SK-N-SH (cell line): ENCODE measurements at regions not wholly inside any gene's neighbourhood (a gene's known extent, or its start where the extent isn't known, plus 50 kb on each side); places are given as distances from the start of the nearest gene placed in this dataset.
A peak's percentile ranks its signal among the peaks of the same experiment; 100 is the strongest.

Experiments used
- CTCF ChIA-PET: fragments of 300-600, 350-600 bp; formaldehyde crosslinking; extraction: SDS; loops from one replicate; lab custom pipeline; 2021; lab: Yijun Ruan, JAX
- POLR2A ChIA-PET: fragments of 350-600 bp; sonication (Branson Sonifier 250); formaldehyde crosslinking; extraction: SDS; loops from one replicate; lab custom pipeline; 2020; ENCODE audit warnings: antibody characterized with exemption, inconsistent platforms; lab: Yijun Ruan, JAX
- DNase-seq: peaks from one replicate; pipeline ENCODE4 v3.0.0; 2012
- H2AFZ ChIP-seq: fragments of 200-600 bp; sonication (generic); 2 replicates; pipeline ENCODE4 v1.8.1; 2016; ENCODE audit warnings: antibody characterized with exemption, mild to moderate bottlenecking, low read depth
- H3F3A ChIP-seq: fragments of 200-600 bp; sonication (generic); replicated peaks from 2 replicates; pipeline ENCODE3; 2016; ENCODE audit warnings: antibody characterized with exemption, mild to moderate bottlenecking; ENCODE audit not compliant: insufficient read depth
- H3K27ac ChIP-seq, 2 experiments: fragments of 200-500 bp in 1 of 2; fragments of 200-600 bp in 1 of 2; sonication (Bioruptor generic) in 1 of 2; sonication (generic), shearing (Covaris generic) in 1 of 2; 2 replicates each; pipeline versions ENCODE4 v1.5.1 to v1.6.1; 2014 to 2016; ENCODE audit warnings: low read depth in 2 of 2, inconsistent platforms in 1 of 2, low read length in 1 of 2, mild to moderate bottlenecking in 1 of 2, mixed read lengths in 1 of 2
- H3K27me3 ChIP-seq: fragments of 200-600 bp; sonication (generic), shearing (Covaris generic); 2 replicates; pipeline ENCODE4 v1.6.1; 2016; ENCODE audit warnings: mixed run types; ENCODE audit not compliant: insufficient read depth
- H3K36me3 ChIP-seq, 2 experiments: fragments of 200-500 bp in 1 of 2; fragments of 200-600 bp in 1 of 2; sonication (Bioruptor generic) in 1 of 2; sonication (generic) in 1 of 2; replicated peaks in 1 of 2; 2 replicates each; pipeline versions ENCODE3 to v1.5.1; 2014 to 2016; ENCODE audit warnings: low read length in 1 of 2, mild to moderate bottlenecking in 1 of 2; ENCODE audit not compliant: insufficient read depth in 2 of 2, control insufficient read depth in 1 of 2
- H3K4me1 ChIP-seq, 2 experiments: fragments of 200-500 bp in 1 of 2; fragments of 200-600 bp in 1 of 2; sonication (Bioruptor generic) in 1 of 2; sonication (generic), shearing (Covaris generic) in 1 of 2; 2 replicates each; pipeline versions ENCODE4 v1.5.1 to v1.6.1; 2014 to 2016; ENCODE audit warnings: low read depth in 1 of 2, low read length in 1 of 2, mixed run types in 1 of 2; ENCODE audit not compliant: insufficient read depth in 2 of 2, control insufficient read depth in 1 of 2
- H3K4me2 ChIP-seq: fragments of 200-600 bp; sonication (generic), shearing (Covaris generic); 2 replicates; pipeline ENCODE4 v1.6.1; 2017; ENCODE audit warnings: mixed run types
- H3K4me3 ChIP-seq, 2 experiments: fragments of 200-500 bp in 1 of 2; fragments of 200-600 bp in 1 of 2; sonication (Bioruptor generic) in 1 of 2; sonication (generic), shearing (Covaris generic) in 1 of 2; 2 replicates each; pipeline versions ENCODE4 v1.5.1 to v1.8.1; 2014 to 2016; ENCODE audit warnings: low read depth in 2 of 2, inconsistent platforms in 1 of 2, low read length in 1 of 2, mild to moderate bottlenecking in 1 of 2, mixed read lengths in 1 of 2, moderate library complexity in 1 of 2
- H3K79me2 ChIP-seq: fragments of 200-600 bp; sonication (generic); 2 replicates; pipeline ENCODE4 v1.8.1; 2017; ENCODE audit warnings: mild to moderate bottlenecking; ENCODE audit not compliant: insufficient read depth
- H3K9ac ChIP-seq: fragments of 200-600 bp; sonication (generic); 2 replicates; pipeline ENCODE4 v1.6.1; 2017; ENCODE audit warnings: mixed run types
- H3K9me2 ChIP-seq: fragments of 200-600 bp; sonication (generic); 2 replicates; pipeline ENCODE4 v1.6.1; 2017; ENCODE audit warnings: mixed run types
- H3K9me3 ChIP-seq: fragments of 200-600 bp; sonication (generic); 2 replicates; pipeline ENCODE4 v1.6.1; 2017; ENCODE audit warnings: mixed run types, mild to moderate bottlenecking, moderate library complexity
- H4K20me1 ChIP-seq: fragments of 200-600 bp; sonication (generic); 2 replicates; pipeline ENCODE4 v1.6.1; 2017; ENCODE audit warnings: mild to moderate bottlenecking, mixed run types; ENCODE audit not compliant: insufficient read depth
- CTCF ChIP-seq: fragments of 200-600 bp; sonication (generic); IDR thresholded peaks from 2 replicates; pipeline ENCODE4 v1.6.1; 2017; ENCODE audit warnings: antibody characterized with exemption, mild to moderate bottlenecking, moderate library complexity
- ELF1 ChIP-seq: IDR thresholded peaks from 2 replicates; pipeline ENCODE4 v1.4.0; 2012
- EZH2phosphoT487 ChIP-seq: fragments of 200-600 bp; sonication (generic); IDR thresholded peaks from 2 replicates; pipeline ENCODE4 v1.6.1; 2017; ENCODE audit warnings: low read depth, mixed run types, mild to moderate bottlenecking, antibody characterized with exemption, moderate library complexity, borderline replicate concordance
- FOXJ3 ChIP-seq: sonication (generic); formaldehyde crosslinking; IDR thresholded peaks from 2 replicates; pipeline ENCODE4 v1.5.1; 2020; ENCODE audit warnings: mild to moderate bottlenecking, missing genetic modification reagents
- FOXM1 ChIP-seq: IDR thresholded peaks from 2 replicates; pipeline ENCODE4 v1.4.0; 2012; ENCODE audit warnings: low read depth, mild to moderate bottlenecking
- GABPA ChIP-seq: IDR thresholded peaks from 2 replicates; pipeline ENCODE4 v1.4.0; 2012; ENCODE audit warnings: low read depth, mild to moderate bottlenecking
- GATA2 ChIP-seq: sonication (generic); formaldehyde crosslinking; IDR thresholded peaks from 2 replicates; pipeline ENCODE4 v1.5.0; 2020; ENCODE audit warnings: mild to moderate bottlenecking, missing genetic modification reagents
- JUND ChIP-seq: IDR thresholded peaks from 2 replicates; pipeline ENCODE4 v1.4.0; 2012
- MEF2A ChIP-seq: IDR thresholded peaks from 2 replicates; pipeline ENCODE4 v1.4.0; 2012; ENCODE audit warnings: low read depth, borderline replicate concordance
- NRF1 ChIP-seq: IDR thresholded peaks from 2 replicates; pipeline ENCODE4 v1.6.1; 2012; ENCODE audit warnings: low read depth, mild to moderate bottlenecking, low read length
- POLR2AphosphoS5 ChIP-seq: IDR thresholded peaks from 2 replicates; pipeline ENCODE4 v1.6.1; 2012; ENCODE audit warnings: low read depth, low read length
- RAD21 ChIP-seq: IDR thresholded peaks from 2 replicates; pipeline ENCODE4 v1.6.1; 2012; ENCODE audit warnings: mild to moderate bottlenecking, low read length
- RCOR1 ChIP-seq: fragments of 150-350 bp; IDR thresholded peaks from 2 replicates; pipeline ENCODE4 v1.6.1; 2017; ENCODE audit warnings: antibody characterized with exemption, low read length
- REST ChIP-seq: IDR thresholded peaks from 2 replicates; pipeline ENCODE4 v1.6.1; 2012; ENCODE audit warnings: mild to moderate bottlenecking, low read depth, low read length, moderate library complexity
- RFX5 ChIP-seq: IDR thresholded peaks from 2 replicates; pipeline ENCODE4 v1.6.1; 2012; ENCODE audit warnings: mild to moderate bottlenecking, improper control_type of control experiment, low read length
- RXRA ChIP-seq: IDR thresholded peaks from 2 replicates; pipeline ENCODE4 v1.4.0; 2012; ENCODE audit warnings: low read depth, mild to moderate bottlenecking, borderline replicate concordance
- SMC3 ChIP-seq: IDR thresholded peaks from 2 replicates; pipeline ENCODE4 v1.6.1; 2012; ENCODE audit warnings: low read depth, low read length, improper control_type of control experiment
- TAF1 ChIP-seq: IDR thresholded peaks from 2 replicates; pipeline ENCODE4 v1.6.1; 2012; ENCODE audit warnings: low read depth, mild to moderate bottlenecking, low read length, moderate library complexity, borderline replicate concordance
- TEAD4 ChIP-seq: IDR thresholded peaks from 2 replicates; pipeline ENCODE4 v1.4.0; 2012; ENCODE audit warnings: mild to moderate bottlenecking, borderline replicate concordance; ENCODE audit not compliant: insufficient read depth
- ZBTB33 ChIP-seq: IDR thresholded peaks from 2 replicates; pipeline ENCODE4 v1.4.0; 2012; ENCODE audit warnings: low read depth, borderline replicate concordance
- WGBS: methylation state at CpG from one replicate; pipeline ENCODE4 v1.1.6; 2017; ENCODE audit warnings: low lambda C conversion rate; 5-methylcytosine and 5-hydroxymethylcytosine counted together

GRCh38 chr10:44853148-44853734, 57.9 kb upstream of the TMEM72 start:
- no peaks in the 10 kb centered on the region for H3K79me2 ChIP-seq
- H3K27ac ChIP-seq: no peak overlapping the region
- no peaks in the 10 kb centered on the region for H4K20me1 ChIP-seq
- H3K4me2 ChIP-seq: no peak overlapping the region
- WGBS: 0% methylated on average over 1 of the region's 1 CpG
- TF ChIP-seq POLR2AphosphoS5: no peak
- no peak for TF ChIP-seq TAF1
- peak; percentile 12; the same call in 1 of the 2 replicates for TF ChIP-seq CTCF
- TF ChIP-seq GABPA: no peak
- no peak for TF ChIP-seq FOXM1
- ChIA-PET POLR2A (no interaction called here), CTCF (interaction anchor here (1.2 to 3.5 kb wide), 4 partner anchors 12 to 1180 kb away, joined by 3 to 14 read pairs (median 3); no protein-coding TSS in a partner anchor)
- H2AFZ ChIP-seq: no peak overlapping the region
- H3K27me3 ChIP-seq: peaks cover under 1% of the 10 kb centered on the region; the same call in 1 of the 2 replicates
- H3K4me1 ChIP-seq: no peaks in the 10 kb centered on the region; a peak in 1 of 4 replicates
- no peak for DNase-seq
- no peaks in the 10 kb centered on the region for H3F3A ChIP-seq
- H3K9ac ChIP-seq: no peak overlapping the region
- no peaks in the 10 kb centered on the region for H3K9me3 ChIP-seq
- no peak overlapping the region for H3K4me3 ChIP-seq
- no peaks in the 10 kb centered on the region for H3K9me2 ChIP-seq
- no peaks in the 10 kb centered on the region for H3K36me3 ChIP-seq

- Histone ChIP-seq H2AFZ (no peak overlapping the region), H3F3A (no peaks in the 10 kb centered on the region), H3K36me3 (no peaks in the 10 kb centered on the region), H3K27ac (no peak overlapping the region), H3K27me3 (no peaks in the 10 kb centered on the region), H3K4me3 (no peak overlapping the region), H3K9me2 (no peaks in the 10 kb centered on the region), H3K4me1 (no peaks in the 10 kb centered on the region; a peak in 1 of 4 replicates), H3K79me2 (no peaks in the 10 kb centered on the region), H3K9me3 (no peaks in the 10 kb centered on the region), H3K4me2 (no peak overlapping the region), H3K9ac (no peak overlapping the region), H4K20me1 (no peaks in the 10 kb centered on the region)
- TF ChIP-seq TAF1 (no peak), ZBTB33 (no peak), POLR2AphosphoS5 (no peak), REST (no peak), GATA2 (no peak), FOXJ3 (no peak), RAD21 (no peak), RFX5 (no peak), JUND (no peak), EZH2phosphoT487 (no peak), NRF1 (no peak), SMC3 (no peak), ELF1 (no peak), RCOR1 (no peak), MEF2A (no peak), GABPA (no peak), TEAD4 (no peak), RXRA (no peak)
- CTCF ChIA-PET: interaction anchor here (1.2 to 3.5 kb wide), 4 partner anchors 11 to 1181 kb away, joined by 3 to 14 read pairs (median 3); no protein-coding TSS in a partner anchor
- no peak for DNase-seq
- POLR2A ChIA-PET: no interaction called here
- 0% methylated on average over 3 of the region's 6 CpGs for WGBS
These were observed 57.3 kb upstream of the TMEM72 start for GRCh38 chr10:44853796-44854195.
